Activated CD8-positive, alpha-beta T cell treated with anti-CD3 and anti-CD28 coated beads for 36 hours (primary cell): ENCODE measurements at regions not wholly inside any gene's neighbourhood (a gene's known extent, or its start where the extent isn't known, plus 50 kb on each side); places are given as distances from the start of the nearest gene placed in this dataset.
"Not testable (repeated sequence)": the region's sequence is repeated elsewhere in the genome, so short reads cannot be mapped to it uniquely, and the experiment has no call there.

Experiments used
- ATAC-seq: fragments of 200-7000 bp; cut with Tn5 transposase; one replicate; pipeline ENCODE4 v1.10.0; 2021; ENCODE audit warnings: mild to moderate bottlenecking, moderate library complexity
- CTCF ChIA-PET: fragments of 350-600 bp; sonication (Branson Sonifier 250); formaldehyde crosslinking; loops from one replicate; lab custom pipeline; 2021; ENCODE audit warnings: antibody characterized with exemption; lab: Charles Lee
- POLR2A ChIA-PET: fragments of 350-600 bp; sonication (Branson Sonifier 250); formaldehyde crosslinking; loops from one replicate; lab custom pipeline; 2021; ENCODE audit warnings: antibody characterized with exemption; lab: Charles Lee
- DNase-seq: peaks from one replicate; pipeline ENCODE4 v3.0.0-alpha.2; 2020
- H3K27ac Mint-ChIP-seq: one replicate; pipeline ENCODE4 v1.8.0; 2021; ENCODE audit warnings: mild to moderate bottlenecking, mixed read lengths
- H3K27me3 Mint-ChIP-seq: one replicate; pipeline ENCODE4 v1.8.0; 2021; ENCODE audit warnings: mixed read lengths
- H3K36me3 Mint-ChIP-seq: one replicate; pipeline ENCODE4 v1.8.0; 2021; ENCODE audit warnings: low read depth, mixed read lengths
- H3K4me1 Mint-ChIP-seq: one replicate; pipeline ENCODE4 v1.8.0; 2021; ENCODE audit warnings: low read depth, mixed read lengths
- H3K4me3 Mint-ChIP-seq: one replicate; pipeline ENCODE4 v1.8.0; 2021; ENCODE audit warnings: mild to moderate bottlenecking, moderate library complexity, mixed read lengths
- H3K9me3 Mint-ChIP-seq: one replicate; pipeline ENCODE4 v1.8.0; 2021; ENCODE audit warnings: mixed read lengths
- CTCF ChIP-seq: fragments of 200-600 bp; IDR thresholded peaks from one replicate; pipeline ENCODE4 v1.8.0; 2022; ENCODE audit warnings: antibody characterized with exemption, mild to moderate bottlenecking
- intact Hi-C: fragments of 100-400 bp; cut with micrococcal nuclease; formaldehyde crosslinking; loops from one replicate; pipeline ENCODE4 v1.10.0; 2022

- ATAC-seq, result no peak
- Mint-ChIP-seq H3K9me3 (no peaks in the 10 kb centered on the region), H3K36me3 (no peaks in the 10 kb centered on the region), H3K4me1 (no peaks in the 10 kb centered on the region), H3K27me3 (no peaks in the 10 kb centered on the region), H3K27ac (no peak overlapping the region), H3K4me3 (no peak overlapping the region)
- DNase-seq, result no peak
- ChIA-PET CTCF (no interaction called here), POLR2A (no interaction called here)
- TF ChIP-seq CTCF, result no peak
- intact Hi-C loops, result no loop called here
These were observed 512.2 kb downstream of the LTN1 start for GRCh38 chr21:28480470-28480869.

DNA sequence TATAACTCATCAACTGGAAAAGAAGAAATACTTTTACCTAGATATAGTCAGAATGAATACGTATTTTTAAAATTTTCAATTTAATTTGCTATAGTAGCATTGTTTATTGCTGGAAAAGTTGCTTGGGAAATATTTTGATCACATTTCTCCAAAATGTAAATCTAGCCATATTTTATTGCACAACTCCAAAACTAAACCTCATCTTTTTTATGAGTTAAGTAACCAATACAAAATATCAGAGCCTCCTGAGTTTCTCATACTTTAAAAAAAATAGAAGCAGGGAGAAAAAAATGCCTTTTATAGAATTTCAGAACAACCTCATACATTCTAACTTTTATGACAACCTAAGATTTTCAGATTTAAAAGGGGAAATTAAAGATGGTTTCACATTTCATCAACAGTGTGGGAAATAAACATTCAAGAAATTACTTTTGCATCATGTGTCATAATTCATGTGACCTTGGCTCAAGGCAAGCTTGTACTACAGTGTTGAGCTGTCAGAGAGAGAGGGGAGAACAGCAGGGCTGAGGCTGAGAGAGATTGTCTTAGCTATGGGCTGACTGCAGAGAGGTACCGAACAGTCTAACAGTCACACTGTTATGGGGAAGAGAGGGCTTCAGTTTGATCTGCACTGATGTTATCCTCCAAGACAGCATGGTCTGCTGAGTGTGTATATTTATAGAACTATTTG is 519.0 kb downstream of the LTN1 start:
- Mint-ChIP-seq H3K27ac (no peak overlapping the region), H3K4me1 (no peaks in the 10 kb centered on the region), H3K9me3 (no peaks in the 10 kb centered on the region), H3K4me3 (no peak overlapping the region), H3K27me3 (peaks cover 5% of the 10 kb centered on the region), H3K36me3 (no peaks in the 10 kb centered on the region)
- CTCF ChIA-PET, result no interaction called here
- no peak for DNase-seq
- intact Hi-C loops, result no loop called here
- no peak for ATAC-seq
- no peak for TF ChIP-seq CTCF
- POLR2A ChIA-PET, result no interaction called here

DNA sequence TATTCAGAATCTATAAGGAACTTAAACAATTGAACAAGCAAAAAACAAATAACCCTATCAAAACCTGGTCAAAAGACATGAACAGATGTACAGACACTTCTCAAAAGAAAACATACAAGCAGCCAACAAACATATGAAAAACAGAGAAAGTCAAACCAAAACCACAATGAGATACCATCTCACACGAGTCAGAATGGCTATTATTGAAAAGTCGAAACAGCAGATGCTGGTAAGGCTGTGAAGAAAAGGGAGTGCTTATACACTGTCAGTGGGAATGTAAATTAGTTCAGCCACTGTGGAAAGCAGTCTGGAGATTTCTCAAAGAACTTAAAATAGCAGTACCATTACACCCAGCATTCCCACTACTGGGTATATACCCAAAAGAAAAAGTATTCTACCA is 520.1 kb downstream of the LTN1 start:
- H3K27me3 Mint-ChIP-seq, H3K27ac Mint-ChIP-seq, CTCF ChIA-PET, H3K9me3 Mint-ChIP-seq, H3K4me1 Mint-ChIP-seq, intact Hi-C loops, H3K36me3 Mint-ChIP-seq, POLR2A ChIA-PET, ATAC-seq, DNase-seq, H3K4me3 Mint-ChIP-seq: not testable (repeated sequence)

- ChIA-PET POLR2A (no interaction called here), CTCF (no interaction called here)
- Mint-ChIP-seq H3K27ac (no peak overlapping the region), H3K36me3 (no peaks in the 10 kb centered on the region), H3K4me1 (no peaks in the 10 kb centered on the region), H3K4me3 (no peak overlapping the region), H3K27me3 (peaks cover 4% of the 10 kb centered on the region), H3K9me3 (no peaks in the 10 kb centered on the region)
- intact Hi-C loops, result no loop called here
- no peak for TF ChIP-seq CTCF
- no peak for DNase-seq
- no peak for ATAC-seq
These were observed 527.7 kb downstream of the LTN1 start for GRCh38 chr21:28464988-28465387.

GRCh38 chr21:28464095-28464494 is 528.6 kb downstream of the LTN1 start:
- no peak for DNase-seq
- Mint-ChIP-seq H3K4me3 (no peak overlapping the region), H3K4me1 (peaks cover 2% of the 10 kb centered on the region), H3K27me3 (peaks cover 2% of the 10 kb centered on the region), H3K9me3 (no peaks in the 10 kb centered on the region), H3K36me3 (no peaks in the 10 kb centered on the region), H3K27ac (no peak overlapping the region)
- ChIA-PET CTCF (no interaction called here), POLR2A (no interaction called here)
- no peak for TF ChIP-seq CTCF
- intact Hi-C loops, result no loop called here
- ATAC-seq, result no peak
